ENCODE measurements at regions not wholly inside any gene's neighbourhood (a gene's known extent, or its start where the extent isn't known, plus 50 kb on each side); places are given as distances from the start of the nearest gene placed in this dataset.

DNA sequence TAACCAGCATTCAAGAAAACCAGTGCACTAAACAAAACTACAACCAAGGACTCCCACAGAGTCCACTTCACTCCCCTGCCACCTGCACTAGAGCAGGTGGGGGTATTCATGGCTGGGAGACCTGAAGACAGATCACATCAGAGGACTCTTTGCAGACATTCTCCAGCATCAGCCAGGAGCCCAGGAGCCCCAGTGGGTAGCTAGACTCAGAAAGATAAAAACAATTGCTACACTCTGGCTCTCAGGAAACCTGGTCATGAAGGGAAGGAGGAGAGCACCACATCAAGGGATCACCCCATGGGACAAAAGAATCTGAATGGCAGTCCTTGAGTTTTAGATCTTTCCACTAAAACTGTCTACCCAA is 472.1 kb downstream of the PLPP3 start:
- TF ChIP-seq, protein P1, sequence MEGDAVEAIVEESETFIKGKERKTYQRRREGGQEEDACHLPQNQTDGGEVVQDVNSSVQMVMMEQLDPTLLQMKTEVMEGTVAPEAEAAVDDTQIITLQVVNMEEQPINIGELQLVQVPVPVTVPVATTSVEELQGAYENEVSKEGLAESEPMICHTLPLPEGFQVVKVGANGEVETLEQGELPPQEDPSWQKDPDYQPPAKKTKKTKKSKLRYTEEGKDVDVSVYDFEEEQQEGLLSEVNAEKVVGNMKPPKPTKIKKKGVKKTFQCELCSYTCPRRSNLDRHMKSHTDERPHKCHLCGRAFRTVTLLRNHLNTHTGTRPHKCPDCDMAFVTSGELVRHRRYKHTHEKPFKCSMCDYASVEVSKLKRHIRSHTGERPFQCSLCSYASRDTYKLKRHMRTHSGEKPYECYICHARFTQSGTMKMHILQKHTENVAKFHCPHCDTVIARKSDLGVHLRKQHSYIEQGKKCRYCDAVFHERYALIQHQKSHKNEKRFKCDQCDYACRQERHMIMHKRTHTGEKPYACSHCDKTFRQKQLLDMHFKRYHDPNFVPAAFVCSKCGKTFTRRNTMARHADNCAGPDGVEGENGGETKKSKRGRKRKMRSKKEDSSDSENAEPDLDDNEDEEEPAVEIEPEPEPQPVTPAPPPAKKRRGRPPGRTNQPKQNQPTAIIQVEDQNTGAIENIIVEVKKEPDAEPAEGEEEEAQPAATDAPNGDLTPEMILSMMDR (conservative IDR thresholded peaks at IDR 0.05; ENCODE audit: low read length) = no peak
- no peak for TF ChIP-seq EZH2phosphoT487 (IDR thresholded peaks at IDR 0.05; ENCODE audit: borderline replicate concordance, low read depth, low read length)
